ENCODE measurements at regions not wholly inside any gene's neighbourhood (a gene's known extent, or its start where the extent isn't known, plus 50 kb on each side); places are given as distances from the start of the nearest gene placed in this dataset.

DNA sequence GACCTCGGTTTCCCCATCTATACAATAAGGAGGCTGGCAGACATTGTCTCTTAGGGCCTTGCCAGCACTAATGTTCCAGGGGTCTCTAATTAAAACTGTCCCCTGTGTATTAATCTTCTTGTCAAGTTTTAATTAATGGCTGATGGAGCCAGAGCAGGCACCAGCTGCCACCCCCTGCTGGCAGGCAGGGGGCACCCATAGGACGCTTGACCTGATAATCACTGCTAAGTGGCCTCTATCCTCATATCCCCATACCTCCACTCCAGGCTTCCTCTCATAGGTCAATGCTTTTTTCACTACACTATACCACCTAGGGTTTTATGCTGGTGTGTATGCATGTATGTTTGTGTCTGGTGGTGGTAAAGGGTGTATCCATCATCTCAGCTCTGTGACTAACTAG, 89.4 kb downstream of the EFNB1 start:
- no peak overlapping the region for H3K4me3 ChIP-seq (ENCODE audit: low read length)
- no peaks in the 10 kb centered on the region for H3K36me3 ChIP-seq (replicated peaks; ENCODE audit: low read depth, low read length)
- H3K4me1 ChIP-seq (ENCODE audit: low read length) = 0 out of 2 replicates have a peak, but pooled peaks cover 5% of the 10 kb centered on the region
- no peak overlapping the region for H3K4me2 ChIP-seq (ENCODE audit: low read length)
- H3K9me3 ChIP-seq (ENCODE audit: insufficient read depth, low read length) = no peaks in the 10 kb centered on the region
- no peaks in the 10 kb centered on the region for H3K79me2 ChIP-seq (ENCODE audit: low read length)
- no peak overlapping the region for H3K27ac ChIP-seq (ENCODE audit: low read length)
- H3K9ac ChIP-seq (ENCODE audit: low read length) = no peak overlapping the region
- H3K27me3 ChIP-seq (ENCODE audit: low read depth, low read length) = no peaks in the 10 kb centered on the region
- TF ChIP-seq EZH2phosphoT487 (IDR thresholded peaks at IDR 0.05; ENCODE audit: low read depth) = no peak
- TF ChIP-seq, protein P1, sequence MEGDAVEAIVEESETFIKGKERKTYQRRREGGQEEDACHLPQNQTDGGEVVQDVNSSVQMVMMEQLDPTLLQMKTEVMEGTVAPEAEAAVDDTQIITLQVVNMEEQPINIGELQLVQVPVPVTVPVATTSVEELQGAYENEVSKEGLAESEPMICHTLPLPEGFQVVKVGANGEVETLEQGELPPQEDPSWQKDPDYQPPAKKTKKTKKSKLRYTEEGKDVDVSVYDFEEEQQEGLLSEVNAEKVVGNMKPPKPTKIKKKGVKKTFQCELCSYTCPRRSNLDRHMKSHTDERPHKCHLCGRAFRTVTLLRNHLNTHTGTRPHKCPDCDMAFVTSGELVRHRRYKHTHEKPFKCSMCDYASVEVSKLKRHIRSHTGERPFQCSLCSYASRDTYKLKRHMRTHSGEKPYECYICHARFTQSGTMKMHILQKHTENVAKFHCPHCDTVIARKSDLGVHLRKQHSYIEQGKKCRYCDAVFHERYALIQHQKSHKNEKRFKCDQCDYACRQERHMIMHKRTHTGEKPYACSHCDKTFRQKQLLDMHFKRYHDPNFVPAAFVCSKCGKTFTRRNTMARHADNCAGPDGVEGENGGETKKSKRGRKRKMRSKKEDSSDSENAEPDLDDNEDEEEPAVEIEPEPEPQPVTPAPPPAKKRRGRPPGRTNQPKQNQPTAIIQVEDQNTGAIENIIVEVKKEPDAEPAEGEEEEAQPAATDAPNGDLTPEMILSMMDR (IDR thresholded peaks at IDR 0.05; ENCODE audit: low read depth, low read length) = no peak
- H2AFZ ChIP-seq (ENCODE audit: low read depth, low read length) = no peak overlapping the region
- H4K20me1 ChIP-seq (ENCODE audit: insufficient read depth, low read length) = no peaks in the 10 kb centered on the region

DNA sequence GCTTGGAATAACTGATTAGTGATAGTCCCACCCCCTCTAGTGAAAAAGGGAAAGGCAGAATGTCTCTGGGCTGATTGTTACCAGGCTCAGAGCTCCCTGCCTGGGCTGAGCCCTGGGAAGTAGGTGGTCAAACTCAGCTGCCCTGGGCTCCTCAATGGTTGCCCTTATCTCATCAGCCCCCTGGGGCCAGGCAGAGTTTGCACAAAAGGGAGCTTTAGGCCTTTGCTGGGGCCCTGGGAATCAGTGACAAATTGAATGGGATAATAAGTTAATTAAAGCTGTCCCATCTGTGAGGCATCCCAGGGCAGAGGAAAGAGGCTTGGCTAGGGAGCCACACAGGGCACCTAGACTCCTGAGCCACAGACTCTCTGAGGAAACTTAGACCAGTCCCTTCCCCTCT, 89.0 kb downstream of the EFNB1 start:
- Histone ChIP-seq H3K36me3 (replicated peaks; ENCODE audit: low read depth, low read length) (no peaks in the 10 kb centered on the region), H3K4me3 (ENCODE audit: low read length) (no peak overlapping the region), H3K9me3 (ENCODE audit: insufficient read depth, low read length) (no peaks in the 10 kb centered on the region), H3K27me3 (ENCODE audit: low read depth, low read length) (no peaks in the 10 kb centered on the region), H3K4me2 (ENCODE audit: low read length) (no peak overlapping the region), H3K9ac (ENCODE audit: low read length) (no peak overlapping the region), H3K27ac (ENCODE audit: low read length) (no peak overlapping the region), H3K79me2 (ENCODE audit: low read length) (no peaks in the 10 kb centered on the region), H2AFZ (ENCODE audit: low read depth, low read length) (no peak overlapping the region), H4K20me1 (ENCODE audit: insufficient read depth, low read length) (no peaks in the 10 kb centered on the region), H3K4me1 (ENCODE audit: low read length) (0 out of 2 replicates have a peak, but pooled peaks cover 5% of the 10 kb centered on the region)
- TF ChIP-seq, protein P1 (IDR thresholded peaks at IDR 0.05; ENCODE audit: low read depth, low read length) = no peak
- no peak for TF ChIP-seq EZH2phosphoT487 (IDR thresholded peaks at IDR 0.05; ENCODE audit: low read depth)

DNA sequence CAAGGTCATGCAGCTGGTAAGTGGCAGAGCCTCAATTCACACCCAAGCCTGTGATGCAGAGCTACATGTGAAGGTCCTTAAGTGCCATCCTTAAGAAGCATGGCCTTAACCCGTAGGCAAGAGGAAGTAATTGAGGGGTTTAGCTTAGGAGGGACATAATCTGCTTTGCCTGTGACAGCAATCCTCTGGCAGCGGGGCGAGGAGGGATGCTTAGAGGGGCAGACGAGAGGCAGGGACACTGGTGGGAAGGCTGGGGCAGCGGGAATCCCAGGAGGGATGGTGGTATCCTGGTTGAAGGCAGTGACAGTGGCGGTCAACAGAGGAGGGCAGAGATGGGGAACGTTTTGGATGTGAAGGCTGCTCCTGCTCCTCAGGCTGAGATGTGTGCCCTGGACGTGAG, 88.1 kb downstream of the EFNB1 start:
- H4K20me1 ChIP-seq (ENCODE audit: insufficient read depth, low read length) = no peaks in the 10 kb centered on the region
- no peaks in the 10 kb centered on the region for H3K36me3 ChIP-seq (replicated peaks; ENCODE audit: low read depth, low read length)
- H3K4me3 ChIP-seq (ENCODE audit: low read length) = no peak overlapping the region
- no peak overlapping the region for H3K9ac ChIP-seq (ENCODE audit: low read length)
- H3K79me2 ChIP-seq (ENCODE audit: low read length) = no peaks in the 10 kb centered on the region
- no peaks in the 10 kb centered on the region for H3K27me3 ChIP-seq (ENCODE audit: low read depth, low read length)
- H3K27ac ChIP-seq (ENCODE audit: low read length) = no peak overlapping the region
- TF ChIP-seq, protein P1 (IDR thresholded peaks at IDR 0.05; ENCODE audit: low read depth, low read length) = no peak
- no peak for TF ChIP-seq EZH2phosphoT487 (IDR thresholded peaks at IDR 0.05; ENCODE audit: low read depth)
- H3K4me1 ChIP-seq (ENCODE audit: low read length) = 0 out of 2 replicates have a peak, but pooled peaks cover 5% of the 10 kb centered on the region
- no peak overlapping the region for H3K4me2 ChIP-seq (ENCODE audit: low read length)
- H3K9me3 ChIP-seq (ENCODE audit: insufficient read depth, low read length) = no peaks in the 10 kb centered on the region
- H2AFZ ChIP-seq (ENCODE audit: low read depth, low read length) = no peak overlapping the region

DNA sequence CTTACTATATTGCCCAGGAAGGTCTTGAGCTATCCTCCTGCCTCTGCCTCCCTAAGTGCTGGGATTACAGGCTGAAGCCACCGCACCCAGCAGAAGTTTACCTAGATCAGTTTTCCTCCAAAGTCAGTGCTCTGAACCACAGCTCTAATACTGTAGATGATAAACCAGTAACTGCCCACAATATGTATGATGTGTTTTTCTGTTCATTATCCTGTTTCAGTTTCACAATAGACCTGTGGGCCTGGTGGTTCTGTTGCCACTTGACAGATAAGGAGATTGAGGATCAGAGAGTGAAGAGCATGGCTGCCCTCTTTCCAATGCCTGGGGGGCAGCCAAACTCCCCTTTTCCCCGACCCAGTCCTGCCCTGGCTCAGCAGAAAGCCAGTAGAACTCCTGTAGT, 87.0 kb downstream of the EFNB1 start:
- Histone ChIP-seq H4K20me1 (ENCODE audit: insufficient read depth, low read length) (no peaks in the 10 kb centered on the region), H3K79me2 (ENCODE audit: low read length) (no peaks in the 10 kb centered on the region), H3K27ac (ENCODE audit: low read length) (no peak overlapping the region), H3K36me3 (replicated peaks; ENCODE audit: low read depth, low read length) (no peaks in the 10 kb centered on the region), H2AFZ (ENCODE audit: low read depth, low read length) (no peak overlapping the region), H3K9ac (ENCODE audit: low read length) (no peak overlapping the region), H3K4me1 (ENCODE audit: low read length) (0 out of 2 replicates have a peak, but pooled peaks cover 5% of the 10 kb centered on the region), H3K4me2 (ENCODE audit: low read length) (no peak overlapping the region), H3K27me3 (ENCODE audit: low read depth, low read length) (no peaks in the 10 kb centered on the region), H3K4me3 (ENCODE audit: low read length) (no peak overlapping the region), H3K9me3 (ENCODE audit: insufficient read depth, low read length) (no peaks in the 10 kb centered on the region)
- TF ChIP-seq, protein P1 (IDR thresholded peaks at IDR 0.05; ENCODE audit: low read depth, low read length) = no peak
- TF ChIP-seq EZH2phosphoT487 (IDR thresholded peaks at IDR 0.05; ENCODE audit: low read depth) = no peak

All from OCI-LY3 (cell line).